Liver (tissue), 8 donors: ENCODE measurements at regions not wholly inside any gene's neighbourhood (a gene's known extent, or its start where the extent isn't known, plus 50 kb on each side); places are given as distances from the start of the nearest gene placed in this dataset.

Experiments
- DNase-seq: peaks from one replicate; pipeline ENCODE4 v3.0.0-alpha.2; 2017; ENCODE audit warnings: low spot score
- H3K27ac ChIP-seq, 2 donors: one replicate each; pipeline ENCODE4 v1.7.0; 2013; ENCODE audit warnings: inconsistent platforms in 2 of 2, low read length in 2 of 2, control low read depth in 1 of 2, low read depth in 1 of 2, mild to moderate bottlenecking in 1 of 2
- H3K27me3 ChIP-seq, 4 donors: one replicate each; pipeline versions ENCODE4 v1.6.1 to v1.7.0; 2013; ENCODE audit warnings: low read length in 3 of 4, inconsistent platforms in 1 of 4, mild to moderate bottlenecking in 1 of 4, moderate library complexity in 1 of 4; ENCODE audit not compliant: control insufficient read depth in 4 of 4, insufficient read depth in 4 of 4
- H3K36me3 ChIP-seq, 4 donors: one replicate each; pipeline versions ENCODE4 v1.6.1 to v1.7.0; 2013; ENCODE audit warnings: low read length in 3 of 4, mild to moderate bottlenecking in 3 of 4, low read depth in 1 of 4, moderate library complexity in 1 of 4; ENCODE audit not compliant: control insufficient read depth in 4 of 4, insufficient read depth in 3 of 4
- H3K4me1 ChIP-seq, 4 donors: one replicate each; pipeline versions ENCODE4 v1.6.1 to v1.7.0; 2013; ENCODE audit warnings: low read length in 3 of 4, mild to moderate bottlenecking in 3 of 4, moderate library complexity in 1 of 4; ENCODE audit not compliant: control insufficient read depth in 4 of 4, insufficient read depth in 4 of 4
- H3K4me3 ChIP-seq, 3 donors: one replicate each; pipeline versions ENCODE4 v1.6.1 to v1.7.0; 2013; ENCODE audit warnings: low read length in 3 of 3, control low read depth in 1 of 3, low read depth in 1 of 3, mild to moderate bottlenecking in 1 of 3
- H3K9ac ChIP-seq, 2 donors: one replicate each; pipeline ENCODE4 v1.7.0; 2013; ENCODE audit warnings: low read length in 2 of 2, mild to moderate bottlenecking in 2 of 2, moderate library complexity in 2 of 2, control low read depth in 1 of 2, low read depth in 1 of 2
- H3K9me3 ChIP-seq, 4 donors: one replicate each; pipeline versions ENCODE4 v1.6.1 to v1.7.0; 2013; ENCODE audit warnings: low read length in 3 of 4; ENCODE audit not compliant: control insufficient read depth in 4 of 4
- ATF3 ChIP-seq: IDR thresholded peaks from 2 replicates; pipeline ENCODE4 v1.6.1; 2016; ENCODE audit warnings: antibody characterized with exemption
- CTCF ChIP-seq: fragments of 150-350 bp; IDR thresholded peaks from 2 replicates; pipeline ENCODE4 v1.5.1; 2017; ENCODE audit warnings: improper control_type of control experiment, low read depth, low read length; ENCODE audit not compliant: missing input control
- EGR1 ChIP-seq, 2 donors: IDR thresholded peaks; 2 replicates each; pipeline ENCODE4 v1.6.1; 2016 to 2018; ENCODE audit warnings: antibody characterized with exemption in 2 of 2, low read depth in 2 of 2
- FOXA1 ChIP-seq: IDR thresholded peaks from 2 replicates; pipeline ENCODE4 v1.6.1; 2016; ENCODE audit warnings: antibody characterized with exemption
- FOXA2 ChIP-seq: IDR thresholded peaks from 2 replicates; pipeline ENCODE4 v1.6.1; 2016; ENCODE audit warnings: antibody characterized with exemption
- GABPA ChIP-seq, 2 donors: IDR thresholded peaks in 1 of 2; conservative IDR thresholded peaks in 1 of 2; 2 replicates each; pipeline ENCODE4 v1.6.1; 2016; ENCODE audit warnings: antibody characterized with exemption in 2 of 2, mild to moderate bottlenecking in 1 of 2, moderate library complexity in 1 of 2
- HNF4A ChIP-seq, 2 donors: conservative IDR thresholded peaks; 2 replicates each; pipeline ENCODE4 v1.6.1; 2016; ENCODE audit warnings: antibody characterized with exemption in 2 of 2, mild to moderate bottlenecking in 2 of 2
- HNF4G ChIP-seq: IDR thresholded peaks from 2 replicates; pipeline ENCODE4 v1.6.1; 2016; ENCODE audit warnings: antibody characterized with exemption
- JUND ChIP-seq, 2 donors: IDR thresholded peaks; 2 replicates each; pipeline ENCODE4 v1.6.1; 2016; ENCODE audit warnings: antibody characterized with exemption in 2 of 2
- NR2F2 ChIP-seq: IDR thresholded peaks from 2 replicates; pipeline ENCODE4 v1.6.1; 2016; ENCODE audit warnings: antibody characterized with exemption
- RAD21 ChIP-seq, 2 donors: IDR thresholded peaks; 2 replicates each; pipeline ENCODE4 v1.6.1; 2016; ENCODE audit warnings: antibody characterized with exemption in 2 of 2, mild to moderate bottlenecking in 2 of 2
- REST ChIP-seq: IDR thresholded peaks from 2 replicates; pipeline ENCODE4 v1.6.1; 2016; ENCODE audit warnings: antibody characterized with exemption, mild to moderate bottlenecking
- RXRA ChIP-seq, 2 donors: IDR thresholded peaks; 2 replicates each; pipeline ENCODE4 v1.6.1; 2017 to 2018; ENCODE audit warnings: antibody characterized with exemption in 2 of 2, mild to moderate bottlenecking in 1 of 2
- SP1 ChIP-seq: IDR thresholded peaks from 2 replicates; pipeline ENCODE4 v1.6.1; 2018; ENCODE audit warnings: antibody characterized with exemption, mild to moderate bottlenecking
- TAF1 ChIP-seq: conservative IDR thresholded peaks from 2 replicates; pipeline ENCODE4 v1.6.1; 2016; ENCODE audit warnings: antibody characterized with exemption, mild to moderate bottlenecking
- YY1 ChIP-seq: IDR thresholded peaks from 2 replicates; pipeline ENCODE4 v1.6.1; 2016; ENCODE audit warnings: antibody characterized with exemption, mild to moderate bottlenecking
- ZBTB33 ChIP-seq: IDR thresholded peaks from 2 replicates; pipeline ENCODE4 v1.6.1; 2016; ENCODE audit warnings: antibody characterized with exemption
- WGBS: extraction: QIAGEN DNeasy Blood & Tissue Kit; methylation state at CpG from one replicate; pipeline ENCODE4 v1.1.7; 2013; 5-methylcytosine and 5-hydroxymethylcytosine counted together
- donor health status: healthy.
- donor health status: healthy.
- donor health status: healthy.
- donor health status: healthy.
- donor health status: healthy.

GRCh38 chr2:23159746-23160405, 225.1 kb upstream of the KLHL29 start:
- TF ChIP-seq REST = no peak
- TF ChIP-seq ZBTB33 = no peak
- TF ChIP-seq CTCF = no peak
- TF ChIP-seq NR2F2 = no peak
- no peak for TF ChIP-seq TAF1
- no peak for TF ChIP-seq EGR1 (IDR thresholded peaks at IDR 0.05; ENCODE audit: low read depth in 2 of 2)
- TF ChIP-seq FOXA2 = no peak
- no peak for TF ChIP-seq SP1
- TF ChIP-seq HNF4G = no peak
- no peak for TF ChIP-seq RXRA (IDR thresholded peaks at IDR 0.05)
- no peak for TF ChIP-seq RAD21 (IDR thresholded peaks at IDR 0.05)
- no peak for TF ChIP-seq HNF4A (conservative IDR thresholded peaks at IDR 0.05)
- no peak for TF ChIP-seq JUND (IDR thresholded peaks at IDR 0.05)
- no peak for TF ChIP-seq ATF3
- no peak for TF ChIP-seq FOXA1
- H3K36me3 ChIP-seq = peaks cover 0 to 2% (median 0%) of the 10 kb centered on the region in 4 donors
- no peak overlapping the region for H3K27ac ChIP-seq
- no peak overlapping the region for H3K9ac ChIP-seq
- DNase-seq = no peak
- H3K4me1 ChIP-seq = peaks cover 0 to 4% (median 2%) of the 10 kb centered on the region in 4 donors
- H3K4me3 ChIP-seq = no peak overlapping the region
- H3K27me3 ChIP-seq = no peaks in the 10 kb centered on the region
- H3K9me3 ChIP-seq = no peaks in the 10 kb centered on the region
- 80% methylated on average over 5 of the region's 5 CpGs for WGBS

- no peaks in the 10 kb centered on the region for H3K4me1 ChIP-seq
- no peaks in the 10 kb centered on the region for H3K9me3 ChIP-seq
- DNase-seq = no peak
- WGBS = 89% methylated on average over 2 of the region's 2 CpGs
- H3K9ac ChIP-seq = no peak overlapping the region
- no peak overlapping the region for H3K27ac ChIP-seq
- H3K36me3 ChIP-seq = no peaks in the 10 kb centered on the region
- no peaks in the 10 kb centered on the region for H3K27me3 ChIP-seq
- TF ChIP-seq GABPA (IDR thresholded peaks at IDR 0.05 in 1 of 2, conservative IDR thresholded peaks at IDR 0.05 in 1 of 2) (no peak), JUND (IDR thresholded peaks at IDR 0.05) (no peak), TAF1 (no peak), SP1 (no peak), NR2F2 (no peak), HNF4G (no peak), CTCF (no peak), YY1 (no peak), RXRA (IDR thresholded peaks at IDR 0.05) (no peak), ZBTB33 (no peak)
- H3K4me3 ChIP-seq = no peak overlapping the region
Observed at GRCh38 chr2:23164173-23164572, 220.8 kb upstream of the KLHL29 start.
